LHCN-M2 (cell line): ENCODE measurements at regions not wholly inside any gene's neighbourhood (a gene's known extent, or its start where the extent isn't known, plus 50 kb on each side); places are given as distances from the start of the nearest gene placed in this dataset.

Experiments
- DNase-seq: peaks from one replicate; pipeline ENCODE4 v3.0.0-alpha.2; 2012; ENCODE audit warnings: low read depth

DNA sequence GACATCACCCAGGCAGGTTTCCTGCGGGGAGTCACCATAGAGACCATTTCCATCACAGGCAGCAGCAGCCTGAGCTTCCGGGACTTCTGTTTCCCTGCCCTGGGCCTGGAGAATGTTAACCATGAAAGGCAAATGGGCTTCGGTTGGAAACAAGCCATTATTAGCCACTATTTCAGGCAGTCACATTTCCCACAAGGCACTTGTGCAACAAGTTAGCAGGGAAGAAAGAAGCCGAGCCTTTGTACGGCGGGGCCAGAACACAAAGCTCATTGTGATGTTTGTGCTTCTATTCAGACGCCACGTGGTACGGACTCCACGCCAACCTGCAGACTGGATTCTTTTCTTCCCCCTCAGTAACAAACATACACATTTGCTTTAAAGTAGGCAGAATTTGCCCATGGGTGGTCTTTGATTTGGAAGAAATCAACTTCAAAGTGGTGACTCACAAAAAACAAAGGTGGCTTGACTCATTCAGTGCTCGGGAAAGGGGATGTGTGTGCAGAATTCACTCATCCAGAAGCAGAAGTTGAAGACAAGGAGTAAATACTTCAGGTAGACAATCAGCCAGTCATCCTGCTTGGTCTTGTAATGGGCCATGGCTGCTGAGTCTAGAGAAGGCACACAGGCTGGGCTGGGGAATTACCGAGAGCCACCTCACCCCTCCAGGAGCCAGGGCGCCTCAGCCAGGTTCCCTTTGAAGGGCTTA, 154.2 kb upstream of the PRMT8 start:
- no peak for DNase-seq

DNA sequence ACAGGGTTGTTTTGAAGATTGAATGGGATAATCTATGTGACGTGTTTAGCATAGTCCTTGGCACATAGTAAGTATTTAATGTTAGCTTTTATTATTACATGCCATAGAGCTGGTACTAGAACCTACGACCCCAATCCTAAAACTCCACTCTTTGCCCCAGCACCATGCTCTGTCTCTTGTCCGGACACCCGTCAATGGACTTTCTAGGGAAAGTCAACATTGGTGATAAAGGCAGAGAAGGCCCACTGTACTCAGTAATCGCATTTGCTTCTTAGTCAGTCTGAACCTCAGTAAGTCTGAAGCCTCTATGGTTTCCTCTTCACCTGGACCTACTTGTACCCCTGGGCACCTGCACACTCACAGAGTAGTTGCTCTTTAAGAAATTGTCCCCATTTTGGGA, 153.1 kb upstream of the PRMT8 start:
- no peak for DNase-seq

DNA sequence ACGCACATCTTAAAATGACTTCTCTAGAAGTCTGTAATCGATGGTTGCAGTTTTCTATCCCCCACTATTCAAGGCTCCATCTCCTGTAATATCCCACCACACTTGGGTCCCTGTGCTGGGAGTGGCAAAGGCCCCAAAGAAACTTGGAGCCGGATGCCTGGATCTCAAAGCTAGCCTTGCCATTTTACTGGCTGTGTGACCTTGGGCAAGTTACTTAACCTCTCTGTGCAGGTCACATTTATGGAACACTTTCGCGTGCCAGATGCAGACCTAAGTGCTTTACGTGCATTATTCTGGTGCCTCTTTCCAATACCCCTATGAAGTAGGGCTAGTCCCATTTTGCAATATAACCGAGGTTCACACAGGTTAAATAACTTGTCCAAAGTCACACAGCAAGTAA, 151.8 kb upstream of the PRMT8 start:
- no peak for DNase-seq

DNA sequence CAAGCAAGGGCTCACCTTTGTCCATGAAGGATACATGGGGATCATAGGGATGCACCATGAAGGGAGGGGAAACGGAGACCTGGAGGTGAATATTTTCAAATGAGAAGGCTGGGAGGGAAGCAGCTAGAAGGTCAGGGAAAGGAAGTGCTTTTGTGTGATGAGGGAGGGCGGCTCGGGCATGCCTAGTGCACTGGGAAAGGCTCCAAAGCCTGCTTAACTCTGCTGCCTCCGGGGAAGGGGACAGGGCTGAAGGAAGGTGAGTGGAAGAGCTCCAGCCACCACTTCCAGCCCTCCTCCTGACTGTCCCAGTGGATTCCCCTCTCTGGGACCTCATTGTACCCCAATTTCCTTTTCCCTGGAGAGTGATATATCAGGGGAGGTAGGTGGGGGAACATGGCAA, 149.4 kb upstream of the PRMT8 start:
- no peak for DNase-seq

DNA sequence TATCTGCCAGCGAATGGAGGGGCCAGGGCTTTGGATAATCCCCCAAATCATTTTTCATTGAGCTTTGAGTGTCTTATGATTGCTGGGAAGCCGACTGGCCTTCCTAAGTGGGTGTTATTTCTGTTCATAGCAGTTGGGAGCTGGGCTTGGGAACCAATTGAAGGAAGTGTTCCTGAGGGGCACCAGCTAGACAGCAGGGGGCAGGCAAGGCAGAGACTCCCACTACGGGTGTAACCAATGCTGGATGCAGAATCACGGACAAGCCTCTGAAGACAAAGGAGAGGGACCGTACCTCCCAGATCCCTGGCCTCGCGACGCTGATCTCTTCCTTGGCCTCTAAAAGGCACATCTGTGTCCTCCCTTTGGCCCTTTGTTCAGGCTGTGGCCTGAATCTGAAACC, 149.0 kb upstream of the PRMT8 start:
- DNase-seq: peak; percentile 12

DNA sequence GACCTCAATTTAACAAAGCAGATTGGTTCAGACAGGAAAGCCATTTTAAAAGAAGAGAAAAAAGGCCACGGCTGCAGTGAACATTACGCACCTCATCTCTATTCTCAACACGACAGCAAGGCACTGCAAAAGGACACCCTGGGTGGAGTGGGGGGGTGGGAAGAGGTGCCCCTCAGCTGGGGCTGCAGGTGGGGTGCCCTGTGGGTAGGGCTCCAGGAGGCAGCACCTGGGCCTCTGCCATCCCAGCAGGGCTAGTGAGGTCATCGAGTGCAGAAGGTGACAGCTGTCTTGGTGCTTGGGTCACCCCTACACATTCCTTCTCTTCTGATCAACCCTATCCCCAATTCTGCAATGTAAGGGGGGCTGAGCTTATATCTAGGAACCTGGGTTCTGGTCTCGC, 142.9 kb upstream of the PRMT8 start:
- DNase-seq: no peak

DNA sequence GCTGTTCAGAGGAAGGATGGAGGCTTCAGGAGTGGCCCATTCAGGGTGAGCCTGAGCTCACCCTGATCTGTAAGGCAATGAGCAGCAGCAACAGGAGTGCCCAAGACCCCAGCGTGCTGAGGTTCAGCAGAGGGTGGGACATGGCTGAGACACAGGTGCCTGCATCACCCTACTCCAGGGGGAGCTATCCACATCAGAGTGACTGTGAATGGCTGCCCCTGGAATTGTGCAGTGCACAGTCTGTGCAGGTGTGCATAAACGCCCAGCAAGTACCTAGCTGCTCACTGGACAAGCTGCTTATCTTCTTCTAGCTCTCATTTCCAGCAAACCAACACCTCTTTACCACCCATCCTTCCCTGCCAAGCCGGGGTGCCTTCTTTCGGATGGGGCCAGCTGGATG, 140.6 kb upstream of the PRMT8 start:
- no peak for DNase-seq

DNA sequence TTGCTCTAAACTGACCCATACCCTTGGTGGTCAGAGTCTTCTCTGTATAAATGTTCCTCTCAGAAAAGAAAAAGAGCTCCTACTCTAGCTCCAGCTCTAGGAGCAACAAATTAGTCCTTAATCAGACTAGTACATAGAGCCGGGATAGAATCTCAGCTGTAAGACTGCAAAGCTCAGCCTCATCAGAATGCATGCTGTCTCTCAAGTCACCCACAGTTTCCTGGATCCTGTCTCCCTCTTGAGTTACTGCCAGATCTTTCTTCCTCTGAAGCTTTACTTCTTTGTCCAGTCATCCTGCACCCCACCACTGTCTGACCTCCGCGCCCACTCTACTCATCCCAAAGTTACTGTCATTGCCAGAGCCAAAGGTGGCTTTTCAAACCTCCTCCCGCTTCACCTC, 139.3 kb upstream of the PRMT8 start:
- no peak for DNase-seq

DNA sequence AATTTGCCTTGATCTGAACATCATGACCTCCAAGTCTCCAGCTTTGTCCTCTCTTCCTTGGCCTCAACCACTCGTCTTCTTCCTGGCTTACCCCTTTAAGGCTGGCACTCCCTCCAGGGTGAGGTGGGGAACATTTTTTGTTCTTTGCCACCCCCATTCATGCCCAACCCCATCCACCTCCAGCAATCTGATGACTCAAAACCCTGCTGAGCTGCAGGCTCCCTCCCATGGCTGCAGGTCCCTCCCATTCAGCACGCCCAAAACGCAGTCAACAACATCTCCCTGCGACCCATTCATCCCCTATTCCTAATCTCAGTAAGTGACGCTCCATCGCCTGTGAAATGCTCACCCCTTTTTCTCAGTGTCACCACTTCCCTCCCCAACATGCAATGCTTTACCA, 138.8 kb upstream of the PRMT8 start:
- no peak for DNase-seq

DNA sequence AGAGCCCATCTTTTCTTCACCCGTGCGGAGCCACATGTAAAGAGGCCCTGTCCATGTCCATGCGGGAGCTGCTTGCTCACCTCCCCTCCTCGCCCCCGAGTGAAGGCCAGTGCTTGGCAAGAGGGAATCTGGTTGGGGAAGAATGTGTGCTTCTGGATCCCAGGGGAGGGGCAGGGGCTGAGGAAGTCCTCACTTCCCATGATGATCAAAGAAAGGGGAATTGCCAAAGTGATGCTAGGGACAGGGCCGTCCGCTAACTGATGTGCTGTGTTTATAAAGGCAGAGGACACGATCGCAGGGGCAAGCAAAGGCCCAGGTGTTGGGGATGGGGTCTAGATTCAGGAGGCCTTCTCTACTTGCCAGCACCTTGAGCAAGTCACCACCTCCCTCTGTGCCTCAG, 137.4 kb upstream of the PRMT8 start:
- DNase-seq: no peak

DNA sequence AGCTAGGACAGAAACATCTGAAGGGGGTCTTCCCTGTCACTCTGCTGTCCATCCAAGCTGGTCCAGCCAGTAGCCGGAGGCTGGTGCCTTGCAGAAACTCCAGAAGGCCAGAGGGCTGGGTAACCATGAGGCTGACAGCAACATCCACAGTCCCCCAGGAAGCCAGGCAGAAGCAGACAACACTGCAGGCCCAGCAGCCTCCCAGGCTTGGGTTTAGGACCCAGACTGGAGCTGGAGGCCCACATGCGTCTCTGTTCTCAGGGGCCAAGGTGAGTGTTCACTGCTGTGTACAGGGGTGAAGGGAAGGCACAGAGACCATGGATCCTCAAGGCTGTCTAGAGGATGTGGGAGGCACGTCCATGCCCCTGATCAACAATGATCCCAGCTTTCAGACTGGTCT, 136.4 kb upstream of the PRMT8 start:
- no peak for DNase-seq

DNA sequence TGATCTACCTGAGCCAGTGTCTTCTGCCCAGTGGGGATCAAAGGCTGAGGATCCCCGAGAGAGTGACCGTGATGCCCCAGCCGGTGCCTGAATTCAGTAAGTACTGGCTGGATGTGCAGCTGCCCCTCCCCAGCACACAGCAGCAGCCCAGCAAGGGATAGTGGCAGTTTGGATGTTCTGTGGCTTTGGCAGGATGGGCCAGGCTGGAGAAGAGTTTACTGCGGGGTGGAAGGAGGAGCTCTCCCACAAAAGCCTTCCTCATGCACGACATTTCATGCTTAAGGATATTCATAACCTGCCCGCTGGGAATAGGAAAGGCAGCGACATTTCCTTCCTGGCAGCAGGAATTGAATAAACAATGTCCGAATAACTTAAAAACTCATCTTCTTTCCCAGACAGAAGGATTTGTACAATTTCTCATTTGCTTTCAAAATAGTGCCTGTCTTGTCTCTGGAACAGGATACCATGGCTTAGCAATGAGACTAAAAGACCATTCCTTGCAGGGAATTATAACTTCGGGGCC, 135.6 kb upstream of the PRMT8 start:
- DNase-seq: no peak

DNA sequence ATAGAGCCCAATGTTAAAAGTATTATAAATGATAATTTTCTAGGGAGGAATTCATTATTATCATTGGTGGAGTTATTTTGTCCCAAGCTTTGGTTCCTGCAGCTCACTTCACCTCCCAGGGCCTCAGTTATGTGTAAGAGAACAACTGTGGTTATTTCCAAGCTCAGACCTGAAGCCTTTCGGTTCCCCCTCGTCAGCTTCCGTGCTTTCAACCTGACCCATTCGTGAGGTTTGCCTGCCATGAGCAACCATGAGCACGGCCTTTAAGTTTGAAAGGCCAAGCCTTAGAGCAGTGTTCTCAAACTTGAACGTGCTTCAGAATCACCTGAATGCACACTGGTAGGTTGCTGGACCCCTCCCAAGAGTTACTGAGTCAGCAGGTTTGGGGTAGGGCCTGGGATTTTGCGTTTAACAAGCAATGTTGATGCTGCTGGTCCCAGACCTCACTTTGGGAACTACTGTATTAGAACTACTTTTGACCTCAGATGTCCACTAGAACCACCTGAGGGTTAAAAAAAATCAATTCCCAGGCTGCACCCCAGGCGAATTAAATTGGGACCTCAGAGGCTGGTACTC, 133.0 kb upstream of the PRMT8 start:
- no peak for DNase-seq

DNA sequence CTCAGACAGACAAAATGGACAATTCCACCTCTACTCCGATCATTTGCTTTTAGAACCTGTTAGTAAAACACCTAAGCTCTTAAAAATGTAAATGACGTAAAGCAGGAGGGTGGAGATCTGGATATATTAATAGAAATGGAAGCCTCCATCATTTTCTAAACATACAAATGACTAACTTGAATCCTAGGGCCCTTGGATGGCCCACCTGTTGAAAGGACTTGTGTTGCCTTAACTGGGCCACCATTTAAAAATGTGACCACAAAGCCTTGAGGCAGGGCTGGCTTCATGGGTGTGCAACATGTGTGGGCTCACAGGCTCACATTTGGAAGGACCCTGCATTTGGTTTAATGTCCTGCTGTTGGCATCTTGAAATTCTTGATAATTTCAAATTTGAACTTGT, 131.5 kb upstream of the PRMT8 start:
- no peak for DNase-seq

DNA sequence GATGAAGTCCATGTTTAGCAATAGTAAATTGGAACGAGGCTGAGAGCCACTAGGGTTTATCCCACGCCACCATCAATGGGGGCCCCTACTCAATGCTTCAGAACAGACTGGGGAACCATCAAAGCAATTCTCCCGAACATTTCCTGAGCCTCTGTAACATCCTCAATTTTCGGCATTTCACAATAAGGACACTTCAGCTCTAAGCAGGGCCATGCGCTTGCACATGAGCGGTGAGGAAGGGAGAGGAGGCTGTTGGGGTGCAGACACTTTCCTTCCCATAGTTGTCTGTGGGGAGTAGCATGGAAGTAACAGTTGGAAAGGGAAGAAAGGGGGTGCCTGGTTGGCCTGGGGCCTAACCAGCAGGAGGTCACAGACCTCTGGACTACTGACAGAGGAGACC, 129.9 kb upstream of the PRMT8 start:
- DNase-seq: no peak

DNA sequence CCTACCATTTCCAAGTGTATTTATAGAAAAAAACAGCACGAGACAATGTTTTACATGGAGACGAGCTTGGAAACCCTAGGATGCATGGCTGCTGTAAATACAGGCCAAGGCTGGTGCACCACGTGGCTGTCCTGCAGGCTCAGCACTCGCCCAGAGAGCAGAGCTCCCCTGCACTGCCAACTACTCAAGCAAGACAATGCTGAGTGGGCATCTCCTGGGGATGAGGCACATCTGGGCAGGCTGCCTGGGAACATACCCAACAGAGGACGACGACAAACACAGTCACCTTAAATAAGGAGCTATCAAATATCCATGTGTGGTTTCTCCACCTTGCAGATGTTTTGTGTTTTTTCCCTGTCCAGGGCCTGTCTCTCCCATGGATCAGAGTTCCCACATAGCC, 128.3 kb upstream of the PRMT8 start:
- no peak for DNase-seq

DNA sequence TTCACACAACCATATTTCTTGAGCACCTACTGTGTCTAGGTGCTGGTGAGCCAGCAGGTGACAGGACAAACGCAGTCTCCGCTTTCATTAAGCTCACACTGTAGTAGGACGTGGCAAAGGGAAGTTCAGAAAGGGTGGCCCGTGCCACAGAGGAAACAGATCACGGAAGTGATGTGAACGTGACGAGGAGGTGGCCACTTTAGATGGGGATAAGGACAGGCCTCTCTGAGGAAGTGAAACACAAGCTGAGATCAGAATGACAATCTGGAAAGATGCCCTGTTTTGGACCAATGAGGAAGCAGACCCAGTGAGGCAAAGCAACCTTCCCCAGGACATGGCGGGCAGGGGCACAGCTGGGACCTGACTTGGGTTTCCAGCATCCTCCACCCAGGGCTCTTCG, 127.4 kb upstream of the PRMT8 start:
- DNase-seq: no peak

DNA sequence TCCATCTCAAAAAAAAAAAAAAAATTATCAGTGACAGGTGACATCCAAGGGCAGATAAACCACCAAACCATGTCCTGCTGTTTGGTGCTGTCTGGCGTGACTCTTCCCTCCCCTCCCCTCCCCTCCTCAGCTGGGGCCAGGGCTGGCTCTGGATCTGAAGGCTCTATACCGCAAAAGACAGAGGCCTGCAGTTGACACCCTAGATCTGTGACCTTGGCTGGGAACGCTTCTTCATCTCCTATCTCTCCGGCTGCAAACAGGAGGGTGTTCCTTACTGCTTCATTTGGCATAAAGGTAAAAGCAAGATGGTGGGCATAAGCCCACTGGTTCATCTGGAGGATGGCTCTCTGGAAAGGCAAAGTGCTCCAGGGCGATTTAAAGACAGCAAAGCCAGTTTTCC, 126.8 kb upstream of the PRMT8 start:
- DNase-seq: no peak

DNA sequence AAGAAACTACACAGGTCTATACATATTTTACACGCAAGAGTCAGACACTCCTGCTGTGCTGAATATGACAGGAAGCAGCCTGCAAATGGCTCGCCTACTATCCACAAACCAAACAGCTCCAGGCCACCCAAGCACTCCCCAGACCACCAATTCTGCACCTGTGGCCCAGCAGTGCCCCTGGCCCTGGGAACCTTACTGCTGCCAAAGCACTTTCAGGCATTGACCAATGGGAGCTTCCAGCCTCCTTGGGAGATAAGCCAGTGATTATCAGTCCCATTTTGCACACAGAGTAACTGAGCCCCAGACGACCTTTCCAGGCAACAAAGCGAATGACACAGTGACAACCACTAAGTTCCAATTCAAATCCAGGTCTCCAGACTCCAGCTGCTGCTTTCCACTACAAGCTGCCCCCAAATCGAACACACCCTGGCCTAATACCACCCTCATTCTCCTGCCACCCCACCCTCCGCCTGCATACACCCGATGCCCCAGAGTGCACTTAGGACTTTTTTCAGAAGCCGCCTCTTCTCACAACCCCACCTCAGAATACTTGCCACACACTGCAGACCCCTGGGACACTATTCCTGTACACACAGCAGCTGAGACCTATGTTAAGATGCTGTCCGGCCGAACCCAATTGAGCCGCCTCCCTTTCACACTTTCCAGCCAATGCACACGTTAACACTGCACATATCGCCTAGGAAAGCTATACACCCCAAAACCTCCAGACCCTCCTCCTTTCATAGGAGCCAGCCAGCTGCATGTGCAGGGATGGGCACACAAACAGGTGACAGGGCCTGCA, 126.1 kb upstream of the PRMT8 start:
- DNase-seq: no peak

DNA sequence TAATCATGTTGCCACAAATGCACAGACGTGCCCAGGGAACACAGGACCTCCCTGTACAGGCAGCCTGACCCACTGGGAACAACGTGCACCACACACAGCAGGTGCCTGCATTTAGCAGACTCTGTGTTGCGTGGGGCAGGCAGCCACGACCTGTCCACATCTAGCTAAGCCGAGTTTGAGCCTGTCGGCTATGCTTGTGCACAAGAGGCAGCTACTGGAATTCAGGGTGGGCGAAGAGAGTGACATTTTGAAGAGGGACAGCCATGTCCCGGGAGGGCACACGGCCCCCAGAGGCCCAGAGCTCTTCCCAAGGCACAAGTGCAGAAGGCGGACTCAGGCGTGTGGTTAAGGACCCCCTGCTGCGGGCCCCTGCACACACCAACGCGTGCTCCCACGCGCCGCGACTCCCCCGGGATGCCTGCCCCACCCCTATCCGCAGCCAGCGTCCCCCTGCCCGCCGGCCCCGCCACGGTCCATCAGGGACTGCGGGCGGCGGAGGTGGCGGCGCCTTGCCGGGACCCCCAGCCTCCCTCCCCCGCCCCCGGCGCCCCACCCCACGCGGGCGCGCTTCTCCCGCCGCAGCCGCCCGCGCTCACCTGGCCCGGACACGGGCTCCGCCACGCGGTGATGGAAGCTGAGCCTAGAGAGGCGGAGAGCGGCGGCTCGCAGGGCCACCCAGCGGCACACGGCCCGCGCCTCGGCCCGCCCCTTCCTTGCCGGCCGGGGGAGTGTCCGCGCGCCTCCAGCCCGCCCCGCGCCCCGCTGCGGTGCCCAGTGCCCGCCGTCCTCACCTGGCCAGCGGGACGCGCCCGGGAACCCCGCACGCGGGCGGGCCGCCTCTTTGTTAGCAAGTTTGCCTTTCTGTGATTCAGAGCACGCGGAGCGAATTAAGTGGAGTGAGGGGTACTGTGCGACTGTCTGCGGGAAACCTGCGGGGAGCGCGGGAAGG, 125.3 kb upstream of the PRMT8 start:
- DNase-seq: no peak

DNA sequence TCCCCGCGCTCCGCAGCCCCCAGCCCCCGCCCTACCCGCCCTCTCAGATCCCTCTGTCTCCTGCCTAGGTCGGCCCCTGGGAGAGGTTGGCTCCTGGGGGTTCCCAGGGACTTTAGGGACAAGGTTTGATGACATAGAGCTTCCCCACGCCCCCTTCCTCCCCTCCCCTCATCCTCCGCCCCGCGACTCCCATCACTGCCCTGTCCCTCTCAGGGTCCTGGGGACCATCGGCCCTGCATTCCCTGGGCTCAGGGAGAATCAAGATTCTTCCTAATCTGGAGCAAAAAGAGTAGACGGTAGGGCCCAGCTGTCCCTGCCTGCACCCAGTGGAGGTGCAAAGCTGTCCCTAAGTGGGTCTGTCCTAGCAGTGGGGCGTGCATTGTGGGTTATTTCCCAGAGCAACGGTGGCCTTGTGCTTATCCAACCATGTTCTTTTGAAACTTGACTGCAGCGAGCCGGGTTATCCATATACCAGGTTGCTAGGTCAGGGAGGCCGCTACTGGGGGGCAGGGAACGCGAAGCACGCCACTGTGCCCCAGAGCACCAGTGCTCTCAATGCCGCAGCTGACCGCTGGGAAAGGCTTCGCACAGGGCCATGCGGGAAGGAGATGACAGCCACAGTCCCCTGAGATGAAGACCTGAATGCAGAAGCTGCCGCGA, 124.4 kb upstream of the PRMT8 start:
- no peak for DNase-seq
